NCI-H526 (cell line): ENCODE measurements at regions not wholly inside any gene's neighbourhood (a gene's known extent, or its start where the extent isn't known, plus 50 kb on each side); places are given as distances from the start of the nearest gene placed in this dataset.
"Not testable (repeated sequence)": the region's sequence is repeated elsewhere in the genome, so short reads cannot be mapped to it uniquely, and the experiment has no call there.

Experiments used
- DNase-seq, 2 experiments: peaks; one replicate each; lab custom pipeline; 2025; lab: John Stamatoyannopoulos, UW

DNA sequence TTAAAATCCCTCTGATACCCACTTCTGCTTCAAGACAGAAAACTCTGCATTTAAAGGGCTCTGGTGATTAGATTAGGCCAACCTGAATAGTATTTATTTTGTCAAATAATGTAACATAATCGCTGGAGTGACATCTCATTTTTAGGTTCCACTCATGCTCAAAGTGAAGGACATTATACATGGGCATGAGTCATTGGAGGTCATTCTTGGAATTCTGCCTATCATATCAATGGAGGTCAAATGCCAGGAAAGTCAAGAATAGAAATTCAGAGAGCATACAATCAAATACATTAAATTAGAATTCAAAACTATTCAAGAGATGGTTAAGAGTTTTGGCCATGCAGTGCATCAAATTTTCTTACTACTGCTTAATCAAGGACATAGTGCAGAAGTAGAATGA lies 50.8 kb upstream of the PRSS1 start:
- DNase-seq = no peak

DNA sequence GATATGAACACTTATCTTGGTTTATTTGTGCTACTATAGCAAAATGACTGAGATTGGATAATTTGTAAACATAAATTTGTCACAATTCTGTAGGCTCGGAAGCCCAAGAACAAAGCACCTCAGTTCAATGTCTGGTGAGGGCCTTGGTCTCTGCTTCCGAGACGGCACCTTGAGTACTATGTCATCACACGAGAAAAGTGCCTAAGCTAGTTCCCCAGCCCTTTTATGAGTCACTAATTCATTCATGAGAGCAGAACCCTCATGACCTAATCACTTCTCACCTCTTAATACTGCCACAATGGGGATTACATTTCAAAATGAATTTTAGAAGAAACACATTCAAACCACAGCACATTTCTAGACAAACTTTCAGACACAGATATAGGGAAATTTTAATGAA lies 52.0 kb upstream of the PRSS1 start:
- no peak for DNase-seq

DNA sequence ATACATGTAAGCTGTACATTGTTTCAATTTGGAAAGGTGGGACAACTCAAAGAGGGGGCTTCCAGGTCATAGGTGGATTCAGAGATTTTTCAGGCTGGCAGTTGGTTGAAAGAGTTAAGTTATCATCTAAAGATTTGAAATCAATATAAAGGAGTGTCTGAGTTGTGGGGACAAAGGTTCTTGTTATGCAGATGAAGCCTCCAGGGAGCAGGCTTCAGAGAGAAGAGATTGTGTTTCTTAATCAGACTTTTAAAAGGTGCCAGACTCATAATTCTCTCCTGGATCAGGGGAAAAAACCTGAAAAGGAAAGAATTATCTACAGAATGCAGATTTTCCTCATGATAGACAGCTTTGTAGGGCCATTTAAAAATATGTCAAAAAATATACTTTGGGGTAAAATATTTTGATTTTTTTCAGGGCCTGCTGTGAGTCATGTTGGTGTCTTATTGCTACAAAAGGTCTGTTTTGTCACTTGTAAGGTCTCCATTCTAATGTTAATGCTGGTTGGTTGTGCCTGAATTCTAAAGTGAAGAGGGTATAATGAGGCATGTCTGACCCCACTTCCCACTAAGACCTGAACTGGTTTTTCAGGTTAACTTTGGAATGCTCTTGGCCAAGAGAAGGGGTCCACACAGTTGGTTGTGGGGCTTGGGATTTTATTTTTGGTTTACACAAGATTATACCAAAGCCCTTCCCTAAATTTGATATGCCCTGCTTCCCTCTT lies 52.7 kb upstream of the PRSS1 start:
- no peak for DNase-seq

DNA sequence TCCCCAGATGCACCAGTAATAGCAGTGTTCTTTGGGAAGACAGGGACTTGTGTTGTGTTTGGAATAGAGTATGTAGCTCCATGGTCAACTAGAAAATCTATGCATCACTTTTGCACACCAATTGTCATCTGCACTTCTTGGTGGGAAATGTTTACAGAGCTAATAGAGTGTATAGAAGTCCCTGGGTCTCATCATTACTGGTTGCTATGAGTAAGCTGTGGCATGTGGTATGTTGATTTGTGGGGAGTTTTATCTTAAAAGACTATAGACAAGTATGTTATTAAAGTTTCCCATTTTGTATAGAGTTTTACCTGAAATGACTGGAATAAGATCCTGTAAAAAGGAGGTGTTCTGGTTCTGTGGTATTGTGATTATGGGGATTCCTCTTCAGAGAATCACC lies 55.4 kb upstream of the PRSS1 start:
- DNase-seq = no peak

DNA sequence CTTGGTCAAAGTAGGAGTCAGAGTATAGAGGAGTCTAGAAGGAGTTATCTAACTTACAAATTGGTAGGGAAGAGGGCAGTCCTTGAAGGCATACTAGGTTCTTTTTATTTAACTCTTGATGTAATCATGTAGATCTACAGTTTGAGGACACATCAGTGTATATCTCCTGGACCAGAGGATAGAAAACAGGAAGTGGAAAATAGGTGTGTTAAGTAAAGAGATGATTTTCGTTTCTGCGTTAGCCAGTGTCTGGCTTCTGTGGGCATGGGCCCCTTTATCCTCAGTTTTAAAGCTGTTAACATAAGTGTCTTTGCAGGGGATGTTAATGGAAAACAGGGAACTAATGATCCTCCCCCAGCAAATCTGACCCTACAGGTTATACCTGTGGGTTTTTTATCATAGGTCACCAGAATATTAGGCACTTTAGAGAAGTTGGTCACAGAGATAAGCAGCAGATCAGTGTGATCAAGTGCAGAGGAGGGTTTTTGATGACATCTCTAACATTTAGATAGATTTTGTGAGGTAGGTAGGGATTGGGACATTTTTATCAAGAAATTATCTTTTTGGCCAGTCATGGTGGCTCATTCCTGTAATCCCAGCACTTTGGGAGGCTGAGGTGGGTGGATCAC lies 58.6 kb upstream of the PRSS1 start:
- no peak for DNase-seq

DNA sequence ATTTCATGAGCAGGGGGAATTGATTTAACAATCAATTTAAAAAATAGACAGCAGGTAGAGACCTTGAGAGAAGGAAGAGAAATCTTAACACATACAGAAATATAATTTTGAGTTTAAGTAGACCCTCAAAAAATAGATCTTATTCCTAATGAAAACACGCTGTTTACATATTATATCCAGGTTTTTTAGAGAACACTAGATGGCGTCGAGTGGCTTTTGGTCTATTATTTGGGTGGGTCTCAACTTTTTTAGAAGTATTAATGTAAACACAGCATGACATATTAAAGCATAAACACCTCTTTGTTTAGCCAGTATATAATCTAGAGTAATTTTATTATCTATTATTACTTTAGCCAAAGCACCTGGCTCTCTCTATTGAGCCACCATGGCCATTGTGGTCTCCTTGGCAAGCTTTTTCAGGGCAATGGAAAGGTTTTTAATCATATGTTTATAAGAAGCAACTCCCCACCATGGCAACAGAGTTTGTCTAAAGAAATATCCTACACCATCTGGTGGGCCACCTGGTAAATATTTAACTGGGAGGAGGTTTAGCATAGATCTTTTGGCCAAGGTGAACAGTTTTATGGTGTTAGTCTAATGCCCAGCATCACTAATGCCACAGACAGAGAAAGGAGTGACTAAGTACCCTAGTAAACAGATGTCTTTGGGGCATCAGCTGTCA lies 59.7 kb upstream of the PRSS1 start:
- peak; percentile 18 to 28 for DNase-seq

DNA sequence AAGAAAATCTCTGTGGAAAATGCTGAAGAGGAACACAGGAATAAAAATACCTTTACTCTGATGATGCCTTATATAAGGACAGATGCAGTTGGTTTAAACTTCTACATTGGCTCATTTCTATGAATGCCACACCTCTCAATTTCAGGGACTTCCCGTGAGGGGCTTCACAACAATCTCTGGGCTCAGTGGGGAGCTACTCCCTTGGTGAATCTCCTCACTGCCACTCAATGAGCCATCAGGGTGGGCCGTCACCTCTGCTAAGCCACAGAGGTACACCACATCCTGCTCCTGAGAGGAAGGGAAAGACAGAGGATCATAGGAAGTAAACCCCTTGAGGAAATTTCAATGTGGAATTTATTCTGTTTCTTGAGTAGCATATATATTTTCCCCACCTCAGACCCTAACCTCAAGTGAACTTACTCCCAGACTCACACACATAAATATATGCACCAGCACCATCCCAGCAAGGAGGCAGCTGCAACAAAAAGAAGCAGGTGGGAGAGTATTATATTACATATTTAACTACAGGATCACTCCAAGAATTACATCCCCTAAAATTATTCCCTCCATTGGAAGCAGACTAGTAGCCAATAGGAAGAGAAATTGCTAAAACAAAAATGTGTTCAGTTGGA lies 63.3 kb upstream of the PRSS1 start:
- DNase-seq = no peak

DNA sequence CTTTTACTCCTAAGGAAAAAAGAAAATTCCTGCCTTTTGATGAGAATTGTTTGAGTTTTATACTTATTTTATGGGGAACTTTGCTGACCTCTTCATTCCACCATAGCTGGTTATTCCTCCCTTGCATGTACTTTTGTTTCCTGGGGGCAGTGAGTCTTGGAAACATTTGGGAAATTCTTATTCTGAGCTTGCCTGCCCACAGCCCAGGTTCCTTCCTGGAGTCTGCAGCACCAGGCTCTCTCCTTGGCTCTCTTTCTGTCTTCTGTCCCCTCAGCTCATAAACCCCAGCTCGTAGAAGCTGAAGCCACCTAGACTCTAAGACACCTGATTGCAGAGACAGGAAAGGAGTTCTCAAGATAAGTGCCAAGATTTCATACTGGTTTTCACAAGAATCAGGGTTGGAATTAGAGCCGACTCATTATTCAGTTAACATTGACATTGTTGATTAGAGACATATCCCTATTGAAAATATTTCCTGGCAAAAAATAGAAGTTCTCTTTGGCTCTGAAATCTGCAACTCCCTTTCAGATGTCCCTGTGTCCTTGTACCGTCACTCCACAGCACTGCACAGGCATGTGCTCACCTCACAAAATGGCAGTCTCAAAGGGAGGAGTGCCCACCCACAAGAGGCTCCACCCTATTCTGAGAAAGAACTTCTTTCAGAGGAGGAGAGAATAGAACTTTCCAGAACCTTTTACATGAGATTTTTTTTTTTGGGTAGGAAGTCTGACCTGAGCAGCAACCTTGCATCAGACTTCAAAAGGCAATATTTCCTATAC lies 67.8 kb upstream of the PRSS1 start:
- no peak for DNase-seq

DNA sequence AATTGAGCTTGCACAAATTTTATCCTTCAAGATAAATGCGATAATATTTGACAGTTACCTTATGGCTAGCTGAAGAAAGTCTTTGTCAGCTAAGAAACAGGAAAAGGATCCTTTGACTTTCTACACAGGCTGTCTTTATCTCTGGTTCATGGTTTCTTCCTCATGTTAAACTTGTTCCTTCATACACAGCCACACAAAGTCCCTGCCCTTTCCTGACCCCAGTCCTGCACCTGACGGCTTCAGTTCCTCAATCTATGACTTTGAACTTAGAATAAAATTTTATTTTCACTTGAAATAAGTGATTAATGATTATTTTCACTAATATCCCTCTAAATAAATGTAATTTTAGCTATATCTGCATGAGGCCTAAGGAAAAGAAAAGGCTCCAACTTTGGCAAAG lies 77.8 kb upstream of the PRSS1 start:
- no peak for DNase-seq

DNA sequence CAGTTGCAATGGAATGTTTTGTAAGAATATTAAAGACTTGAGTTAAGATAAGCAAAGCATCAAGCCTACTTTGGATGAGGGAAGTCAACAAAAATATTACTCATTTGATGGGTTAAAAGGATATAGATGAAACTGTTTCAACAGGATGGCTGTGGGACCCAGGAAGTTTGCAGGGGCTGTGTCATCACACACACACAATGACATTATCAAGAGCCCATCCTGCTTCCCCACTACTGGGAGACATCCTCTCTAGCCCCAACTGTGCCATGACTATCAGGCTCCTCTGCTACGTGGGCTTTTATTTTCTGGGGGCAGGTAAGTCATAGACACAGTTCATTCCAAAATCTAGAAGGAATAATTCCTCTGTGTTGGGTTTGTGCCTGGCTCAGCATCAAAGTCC lies 78.8 kb upstream of the PRSS1 start:
- no peak for DNase-seq

DNA sequence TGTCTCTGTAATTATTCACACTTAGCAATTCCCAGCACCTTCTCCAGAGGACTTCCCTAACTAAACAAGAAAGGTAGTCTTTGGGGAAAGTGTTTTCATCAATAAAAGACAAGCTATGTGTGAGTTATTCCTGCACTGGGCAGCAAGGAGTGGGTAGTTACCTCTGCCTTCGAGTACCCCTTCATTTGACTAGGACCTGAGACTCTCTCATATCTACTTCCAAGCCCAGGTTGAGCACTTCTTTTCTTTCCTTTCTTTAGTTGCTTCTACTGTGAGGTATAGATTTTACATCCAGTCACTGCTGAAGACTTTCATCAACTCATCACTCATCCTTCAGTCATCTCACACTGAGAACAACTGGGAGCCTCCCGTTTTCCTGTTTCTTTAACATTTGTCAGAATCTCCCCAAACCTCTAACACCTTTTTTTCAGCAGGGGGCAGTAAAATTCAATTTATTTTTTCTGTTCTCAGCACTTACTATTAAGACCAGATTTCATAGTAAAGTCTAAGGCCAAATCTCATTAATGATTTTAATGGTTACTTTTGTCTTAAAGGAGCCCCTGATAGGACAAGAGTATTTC lies 80.1 kb upstream of the PRSS1 start:
- DNase-seq = peak in 1 of 2 experiments; percentile 20

DNA sequence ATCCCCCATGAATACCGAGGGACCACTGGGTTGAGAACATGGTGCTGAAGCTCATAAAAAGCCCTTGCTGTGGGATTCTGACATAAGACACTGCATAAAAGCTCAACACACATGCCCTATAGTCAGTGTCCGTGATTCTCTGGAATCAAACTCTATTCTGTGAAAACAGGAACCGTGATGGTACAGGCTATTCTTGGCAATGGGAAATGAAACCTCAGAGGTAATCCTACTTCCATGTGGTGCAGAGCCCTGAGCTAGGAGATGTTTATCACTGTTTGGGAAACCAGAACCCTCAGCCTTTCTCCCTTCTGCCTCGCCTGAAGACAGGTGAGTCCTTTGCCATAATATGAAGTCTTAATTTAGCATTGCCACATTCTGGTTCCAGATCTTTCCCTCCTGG lies 80.8 kb upstream of the PRSS1 start:
- no peak for DNase-seq

DNA sequence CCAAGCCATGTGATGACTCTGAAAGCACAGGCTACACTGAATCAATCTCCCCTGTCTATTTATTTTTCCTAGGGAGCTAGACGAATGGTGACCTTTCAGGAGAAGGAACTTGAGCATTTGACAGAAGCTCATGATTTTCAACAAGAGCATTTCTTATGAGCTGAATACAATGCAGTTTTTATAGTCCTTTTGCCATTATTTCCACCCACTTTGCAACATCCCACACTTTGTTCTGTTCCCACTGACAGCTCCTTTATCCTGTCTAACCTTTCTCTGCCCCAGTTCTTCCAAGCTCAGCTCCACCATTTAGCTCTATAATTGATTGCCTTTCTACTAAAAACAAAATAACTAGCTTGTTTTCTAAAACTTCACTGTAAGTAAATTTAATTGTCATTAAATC lies 91.9 kb upstream of the PRSS1 start:
- no peak for DNase-seq

DNA sequence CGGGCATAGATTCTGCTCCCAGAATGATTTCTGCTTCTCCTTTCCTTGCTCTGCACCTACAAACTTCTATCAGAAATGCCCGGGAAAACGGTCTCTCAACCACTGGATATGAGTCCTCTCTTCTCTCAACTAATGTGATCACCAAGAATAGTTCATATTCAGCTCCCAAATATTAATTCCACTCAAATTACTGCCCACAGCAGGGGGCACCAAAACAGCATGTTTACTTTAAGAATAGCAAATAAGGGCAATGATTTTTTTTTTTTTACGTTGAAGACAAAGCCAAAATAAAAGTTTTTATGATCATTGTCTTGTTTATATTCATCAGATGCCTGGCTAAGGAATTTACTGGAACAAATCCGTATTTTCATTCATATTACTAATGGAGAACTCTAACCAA lies 94.9 kb upstream of the PRSS1 start:
- no peak for DNase-seq

DNA sequence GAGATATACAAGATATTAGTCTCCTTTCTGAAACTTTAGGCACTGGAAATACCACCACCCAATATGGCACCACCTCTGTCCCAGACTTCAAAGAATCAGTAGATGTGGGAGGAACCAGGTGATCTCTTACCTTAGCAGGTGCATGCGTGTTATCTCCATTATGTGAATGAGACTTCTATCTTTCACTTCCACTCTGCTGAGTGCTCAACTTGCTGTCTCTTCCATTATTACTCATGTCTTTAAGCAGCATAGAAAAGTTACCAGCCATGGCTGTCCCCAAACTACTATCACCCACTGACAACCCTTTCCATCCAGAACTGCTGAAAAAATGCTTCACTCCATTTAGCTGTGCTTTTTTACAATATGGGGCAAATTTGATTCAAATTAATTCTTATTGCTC lies 101.5 kb upstream of the PRSS1 start:
- DNase-seq = no peak

DNA sequence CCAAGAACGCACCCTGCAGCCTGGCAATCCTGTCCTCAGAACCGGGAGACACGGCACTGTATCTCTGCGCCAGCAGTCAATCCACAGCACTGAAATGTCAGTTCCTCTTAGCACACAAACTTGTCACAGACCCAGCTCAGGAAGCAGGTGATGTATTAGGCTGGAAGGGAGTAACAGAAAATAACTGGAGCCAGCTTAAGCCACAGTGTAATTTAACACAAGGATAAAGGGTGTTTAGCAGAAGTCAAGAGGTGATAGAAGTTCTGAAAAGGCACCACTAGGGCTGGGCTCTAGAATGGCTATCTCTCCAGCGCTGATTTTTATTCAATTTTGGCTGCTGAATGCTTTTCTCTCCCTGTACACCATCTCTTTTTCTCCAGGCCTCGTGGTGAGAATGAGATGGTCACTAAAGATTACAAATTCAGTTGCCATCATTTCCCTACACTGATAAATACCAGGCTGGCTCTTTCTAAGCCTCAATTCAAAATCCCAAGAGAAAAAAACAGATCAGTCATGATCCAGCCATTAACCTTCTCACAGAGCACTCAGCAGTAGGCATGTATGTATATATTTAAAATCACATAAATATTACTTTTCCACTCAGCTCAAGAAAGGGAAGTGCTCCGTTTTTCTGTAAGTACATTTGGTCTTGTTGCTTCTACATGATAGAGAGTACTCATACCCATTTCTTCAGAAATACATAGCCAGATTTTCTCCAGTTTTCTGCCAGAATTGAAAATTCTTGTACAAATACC lies 102.7 kb upstream of the PRSS1 start:
- no peak for DNase-seq

DNA sequence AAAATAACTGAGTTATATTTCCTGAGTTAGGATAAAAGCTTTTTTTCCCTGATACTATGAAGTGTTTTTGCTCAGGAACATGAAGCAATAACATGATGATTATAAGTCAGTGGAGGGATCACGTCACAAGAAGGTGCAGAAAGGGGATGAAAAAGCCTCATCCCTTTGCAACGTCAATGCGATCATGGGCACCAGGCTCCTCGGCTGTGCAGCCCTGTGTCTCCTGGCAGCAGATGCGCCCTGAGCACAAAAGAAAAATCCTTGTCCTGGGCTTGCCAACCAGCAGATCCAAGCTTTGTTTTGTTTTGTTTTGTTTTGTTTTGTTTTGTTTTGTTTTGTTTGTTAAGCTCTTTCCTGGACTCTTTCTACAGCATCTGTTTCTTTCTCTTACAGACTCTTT lies 103.5 kb upstream of the PRSS1 start:
- no peak for DNase-seq

DNA sequence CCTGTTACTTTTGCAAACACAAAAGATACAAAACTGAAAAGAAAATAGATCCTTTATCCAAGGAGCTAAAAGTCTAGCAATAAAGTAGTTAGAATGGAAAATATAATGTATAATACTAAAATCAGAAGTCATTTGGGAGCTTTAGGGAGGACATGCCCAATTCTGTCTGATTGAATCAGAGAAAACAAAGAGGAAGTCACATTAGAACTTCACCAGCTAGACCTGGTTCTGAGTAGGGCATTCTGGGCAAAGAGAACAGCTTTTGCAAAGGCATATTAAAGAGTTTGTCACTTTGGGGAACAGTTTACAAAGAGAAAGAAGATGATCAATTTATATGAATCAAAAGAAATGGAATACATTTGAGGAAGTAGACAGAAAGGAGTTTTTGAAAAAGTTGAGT lies 107.0 kb upstream of the PRSS1 start:
- no peak for DNase-seq

DNA sequence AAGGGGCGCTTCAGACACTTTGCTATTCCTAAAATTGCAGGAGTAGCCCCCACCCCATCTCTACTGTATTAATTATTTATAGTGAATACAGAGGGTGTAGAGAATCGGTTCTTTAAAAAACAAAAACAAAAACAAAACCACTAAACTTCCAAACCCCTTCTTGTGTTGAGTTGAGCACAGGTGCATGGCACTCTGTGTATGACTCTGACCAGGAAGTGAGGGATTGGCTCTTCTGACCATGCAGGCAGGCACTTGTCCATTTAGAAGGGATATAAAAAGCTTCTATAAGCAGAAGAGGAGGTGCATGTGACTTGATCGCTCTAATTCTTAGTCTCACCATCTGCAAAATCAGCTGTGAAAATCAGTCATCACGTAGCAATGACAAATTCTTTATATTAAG lies 108.0 kb upstream of the PRSS1 start:
- not testable (repeated sequence) for DNase-seq

DNA sequence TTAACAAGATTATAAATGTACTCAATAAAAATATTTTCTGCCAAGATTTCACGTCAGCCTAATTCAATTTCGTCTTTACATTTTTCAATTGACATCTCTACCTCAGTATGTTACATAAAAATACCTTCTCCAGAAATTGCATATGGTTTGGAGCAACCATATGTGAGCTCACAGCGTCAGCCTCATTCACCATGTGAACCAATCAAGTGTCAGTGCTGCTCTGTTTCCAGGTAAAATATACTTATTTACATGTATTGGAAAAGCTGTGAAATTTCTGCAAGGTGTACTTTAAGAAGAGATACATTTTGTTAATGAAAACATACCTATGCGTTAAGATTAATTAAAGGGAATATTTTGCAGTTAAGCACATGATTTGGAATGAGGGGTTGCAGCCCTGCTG lies 110.7 kb upstream of the PRSS1 start:
- no peak for DNase-seq

DNA sequence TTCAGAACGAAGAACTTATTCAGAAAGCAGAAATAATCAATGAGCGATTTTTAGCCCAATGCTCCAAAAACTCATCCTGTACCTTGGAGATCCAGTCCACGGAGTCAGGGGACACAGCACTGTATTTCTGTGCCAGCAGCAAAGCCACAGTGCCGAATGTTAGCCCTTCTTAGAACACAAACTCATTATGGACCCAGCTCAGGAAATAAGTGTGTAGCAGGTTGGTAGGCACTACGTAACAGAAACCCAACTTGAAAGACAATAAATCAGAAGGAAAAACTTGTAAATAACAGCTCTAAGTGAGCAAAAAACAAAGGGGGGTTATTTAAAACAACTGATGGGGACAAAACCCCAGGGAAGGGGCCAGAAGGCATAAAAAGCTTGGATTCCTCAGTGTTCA lies 112.0 kb upstream of the PRSS1 start:
- no peak for DNase-seq
